ENCODE measurements at regions not wholly inside any gene's neighbourhood (a gene's known extent, or its start where the extent isn't known, plus 50 kb on each side); places are given as distances from the start of the nearest gene placed in this dataset.
"Not testable (repeated sequence)": the region's sequence is repeated elsewhere in the genome, so short reads cannot be mapped to it uniquely, and the experiment has no call there.

DNA sequence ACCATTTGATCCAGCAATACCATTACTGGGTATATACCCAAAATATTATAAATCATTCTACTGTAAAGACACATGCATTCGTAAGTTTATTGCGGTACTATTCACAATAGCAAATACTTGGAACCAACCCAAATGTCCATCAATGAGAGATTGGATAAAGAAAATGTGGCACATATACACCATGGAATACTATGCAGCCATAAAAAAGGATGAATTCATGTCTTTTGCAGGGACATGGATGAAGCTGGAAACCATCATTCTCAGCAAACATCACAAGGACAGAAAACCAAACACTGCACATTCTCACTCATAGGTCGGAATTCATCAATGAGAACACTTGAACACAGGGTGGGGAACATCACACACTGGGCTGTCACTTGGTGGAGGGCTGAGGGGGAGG is 221.1 kb upstream of the TBX18 start:
- H3K36me3 ChIP-seq (ENCODE audit: control insufficient read depth, insufficient read depth, low read length); H3K4me2 ChIP-seq (ENCODE audit: low read length); H3K4ac ChIP-seq (ENCODE audit: low read depth, low read length); H2BK5ac ChIP-seq (ENCODE audit: low read length); H3K4me3 ChIP-seq (ENCODE audit: low read length); H4K5ac ChIP-seq (ENCODE audit: low read length); H3K79me1 ChIP-seq (ENCODE audit: low read length); H3K79me2 ChIP-seq (ENCODE audit: control insufficient read depth, insufficient read depth, low read length); H3K27ac ChIP-seq (ENCODE audit: low read depth, low read length); H3K18ac ChIP-seq (ENCODE audit: low read length); H2BK15ac ChIP-seq (replicated peaks; ENCODE audit: low read depth); H3K9ac ChIP-seq (ENCODE audit: low read length); H2BK120ac ChIP-seq (ENCODE audit: low read depth, low read length); DNase-seq; H3K4me1 ChIP-seq (ENCODE audit: control insufficient read depth, low read depth, low read length); H2AK5ac ChIP-seq (ENCODE audit: low read length); H4K8ac ChIP-seq (ENCODE audit: low read depth, low read length); H3K56ac ChIP-seq (ENCODE audit: low read length); H3K27me3 ChIP-seq (ENCODE audit: insufficient read depth, low read length, poor library complexity); H3K23ac ChIP-seq (ENCODE audit: low read length): not testable (repeated sequence)
- no CpG with 5 or more reads among the region's 3 CpGs for WGBS (ENCODE audit: extremely low coverage, insufficient coverage, low lambda C conversion rate)

DNA sequence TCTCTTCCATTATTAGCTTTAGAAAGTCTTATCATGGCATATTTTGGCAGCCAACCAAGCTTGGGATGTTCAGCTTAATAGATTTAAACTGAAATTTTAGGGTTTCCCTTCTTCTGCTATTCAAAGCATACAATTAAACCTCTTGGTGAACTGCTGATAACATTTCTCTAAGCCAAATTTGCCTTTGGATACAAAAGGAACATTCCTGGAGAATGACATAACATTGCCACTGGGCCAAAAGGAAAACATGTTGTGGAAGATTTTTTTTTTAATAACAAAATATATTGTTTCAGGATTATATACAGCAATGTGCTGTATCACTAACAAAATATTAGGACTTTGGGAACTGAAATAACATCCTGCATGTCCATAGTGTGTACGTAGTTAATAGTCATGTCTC is 215.1 kb upstream of the TBX18 start:
- H3K27me3 ChIP-seq (ENCODE audit: insufficient read depth, low read length, poor library complexity): no peaks in the 10 kb centered on the region
- H3K79me2 ChIP-seq (ENCODE audit: control insufficient read depth, insufficient read depth, low read length): no peaks in the 10 kb centered on the region
- H3K23ac ChIP-seq (ENCODE audit: low read length): no peak overlapping the region
- no peaks in the 10 kb centered on the region for H3K4me1 ChIP-seq (ENCODE audit: control insufficient read depth, low read depth, low read length)
- H3K4ac ChIP-seq (ENCODE audit: low read depth, low read length): no peak overlapping the region
- H2BK15ac ChIP-seq (replicated peaks; ENCODE audit: low read depth): no peak overlapping the region
- H4K5ac ChIP-seq (ENCODE audit: low read length): no peak overlapping the region
- H3K27ac ChIP-seq (ENCODE audit: low read depth, low read length): no peak overlapping the region
- H4K8ac ChIP-seq (ENCODE audit: low read depth, low read length): no peak overlapping the region
- H2AK5ac ChIP-seq (ENCODE audit: low read length): no peak overlapping the region
- H3K79me1 ChIP-seq (ENCODE audit: low read length): no peaks in the 10 kb centered on the region
- no peak overlapping the region for H2BK120ac ChIP-seq (ENCODE audit: low read depth, low read length)
- no peak overlapping the region for H3K18ac ChIP-seq (ENCODE audit: low read length)
- no peak overlapping the region for H3K4me2 ChIP-seq (ENCODE audit: low read length)
- DNase-seq: peak; percentile 6
- H3K36me3 ChIP-seq (ENCODE audit: control insufficient read depth, insufficient read depth, low read length): no peaks in the 10 kb centered on the region
- H2BK5ac ChIP-seq (ENCODE audit: low read length): no peak overlapping the region
- no peak overlapping the region for H3K56ac ChIP-seq (ENCODE audit: low read length)
- WGBS (ENCODE audit: extremely low coverage, insufficient coverage, low lambda C conversion rate): no CpG with 5 or more reads among the region's 1 CpG
- no peak overlapping the region for H3K4me3 ChIP-seq (ENCODE audit: low read length)
- no peak overlapping the region for H3K9ac ChIP-seq (ENCODE audit: low read length)

DNA sequence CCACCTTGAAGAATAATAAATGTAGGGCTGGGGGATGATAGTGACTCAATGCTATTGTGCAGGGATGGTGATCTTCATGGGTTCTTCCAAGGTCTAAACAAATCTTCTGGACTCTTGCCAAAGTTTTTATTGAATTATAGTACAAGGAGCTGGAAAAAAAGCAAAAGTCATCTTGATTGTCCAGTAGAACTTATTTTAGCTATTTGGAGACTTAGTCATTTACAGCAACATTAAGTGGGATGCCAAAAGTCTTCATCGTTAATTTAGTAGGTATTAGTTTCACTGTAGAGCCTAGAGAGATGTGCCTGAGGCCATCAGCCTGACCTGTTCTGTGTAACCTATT is 212.9 kb upstream of the TBX18 start:
- Histone ChIP-seq H3K4me3 (ENCODE audit: low read length) (no peak overlapping the region), H2AK5ac (ENCODE audit: low read length) (no peak overlapping the region), H3K23ac (ENCODE audit: low read length) (no peak overlapping the region), H4K5ac (ENCODE audit: low read length) (no peak overlapping the region), H4K8ac (ENCODE audit: low read depth, low read length) (no peak overlapping the region), H3K4me2 (ENCODE audit: low read length) (no peak overlapping the region), H3K79me2 (ENCODE audit: control insufficient read depth, insufficient read depth, low read length) (no peaks in the 10 kb centered on the region), H3K27ac (ENCODE audit: low read depth, low read length) (no peak overlapping the region), H3K18ac (ENCODE audit: low read length) (no peak overlapping the region), H2BK15ac (replicated peaks; ENCODE audit: low read depth) (no peak overlapping the region), H3K4me1 (ENCODE audit: control insufficient read depth, low read depth, low read length) (no peaks in the 10 kb centered on the region), H3K56ac (ENCODE audit: low read length) (no peak overlapping the region), H3K4ac (ENCODE audit: low read depth, low read length) (no peak overlapping the region), H2BK120ac (ENCODE audit: low read depth, low read length) (no peak overlapping the region), H2BK5ac (ENCODE audit: low read length) (no peak overlapping the region), H3K27me3 (ENCODE audit: insufficient read depth, low read length, poor library complexity) (no peaks in the 10 kb centered on the region), H3K79me1 (ENCODE audit: low read length) (no peaks in the 10 kb centered on the region), H3K9ac (ENCODE audit: low read length) (no peak overlapping the region), H3K36me3 (ENCODE audit: control insufficient read depth, insufficient read depth, low read length) (no peaks in the 10 kb centered on the region)
- DNase-seq: no peak
- WGBS (ENCODE audit: extremely low coverage, insufficient coverage, low lambda C conversion rate): no CpG with 5 or more reads among the region's 1 CpG

DNA sequence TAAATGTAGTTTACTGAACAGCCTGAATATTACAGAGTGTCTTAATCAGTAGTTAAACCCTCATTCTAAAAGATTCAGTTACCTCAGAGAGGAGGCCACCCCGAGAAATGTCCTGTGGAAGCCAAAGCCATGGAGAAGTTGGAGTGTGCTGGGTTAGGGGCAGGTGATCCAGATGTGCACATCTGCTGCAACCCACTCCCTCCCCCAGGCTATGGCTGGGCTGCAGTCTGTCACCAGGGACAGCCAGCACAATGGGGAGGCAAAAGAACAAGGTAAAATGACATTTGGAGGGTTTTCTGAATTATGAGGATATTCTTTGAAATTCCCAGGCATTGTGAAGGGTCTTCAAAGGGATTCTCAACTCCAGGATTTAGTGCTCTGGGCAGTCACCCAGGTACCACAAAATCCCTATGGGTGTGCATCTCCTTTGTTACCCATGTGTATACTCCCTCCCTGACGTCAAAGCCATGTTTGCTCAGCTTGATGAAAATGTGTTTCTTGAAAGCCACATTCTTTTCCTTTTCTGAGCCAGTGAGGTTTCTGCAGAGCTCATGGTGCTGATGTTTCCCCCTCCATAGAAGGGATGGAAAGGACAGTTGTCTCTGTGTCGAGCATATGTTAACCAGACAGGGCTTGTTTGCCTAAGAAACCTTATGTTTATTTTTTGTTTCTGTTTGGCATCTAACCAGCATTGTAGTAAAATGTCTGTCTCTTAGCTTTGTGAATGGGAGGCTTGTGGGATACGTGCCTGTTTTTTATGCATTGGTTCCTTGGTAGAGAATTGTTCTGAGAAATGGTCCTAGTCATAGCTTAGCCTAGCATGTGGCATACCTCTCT is 212.3 kb upstream of the TBX18 start:
- WGBS (ENCODE audit: extremely low coverage, insufficient coverage, low lambda C conversion rate): no CpG with 5 or more reads among the region's 4 CpGs
- H3K4me2 ChIP-seq (ENCODE audit: low read length): no peak overlapping the region
- no peak overlapping the region for H2AK5ac ChIP-seq (ENCODE audit: low read length)
- no peak overlapping the region for H2BK15ac ChIP-seq (replicated peaks; ENCODE audit: low read depth)
- no peak for DNase-seq
- H2BK5ac ChIP-seq (ENCODE audit: low read length): no peak overlapping the region
- no peaks in the 10 kb centered on the region for H3K36me3 ChIP-seq (ENCODE audit: control insufficient read depth, insufficient read depth, low read length)
- H4K5ac ChIP-seq (ENCODE audit: low read length): no peak overlapping the region
- no peaks in the 10 kb centered on the region for H3K4me1 ChIP-seq (ENCODE audit: control insufficient read depth, low read depth, low read length)
- no peak overlapping the region for H3K4me3 ChIP-seq (ENCODE audit: low read length)
- H2BK120ac ChIP-seq (ENCODE audit: low read depth, low read length): no peak overlapping the region
- no peaks in the 10 kb centered on the region for H3K79me1 ChIP-seq (ENCODE audit: low read length)
- H3K56ac ChIP-seq (ENCODE audit: low read length): no peak overlapping the region
- no peak overlapping the region for H3K4ac ChIP-seq (ENCODE audit: low read depth, low read length)
- H3K27me3 ChIP-seq (ENCODE audit: insufficient read depth, low read length, poor library complexity): no peaks in the 10 kb centered on the region
- no peak overlapping the region for H4K8ac ChIP-seq (ENCODE audit: low read depth, low read length)
- no peak overlapping the region for H3K23ac ChIP-seq (ENCODE audit: low read length)
- H3K79me2 ChIP-seq (ENCODE audit: control insufficient read depth, insufficient read depth, low read length): no peaks in the 10 kb centered on the region
- no peak overlapping the region for H3K9ac ChIP-seq (ENCODE audit: low read length)
- H3K27ac ChIP-seq (ENCODE audit: low read depth, low read length): no peak overlapping the region
- no peak overlapping the region for H3K18ac ChIP-seq (ENCODE audit: low read length)

DNA sequence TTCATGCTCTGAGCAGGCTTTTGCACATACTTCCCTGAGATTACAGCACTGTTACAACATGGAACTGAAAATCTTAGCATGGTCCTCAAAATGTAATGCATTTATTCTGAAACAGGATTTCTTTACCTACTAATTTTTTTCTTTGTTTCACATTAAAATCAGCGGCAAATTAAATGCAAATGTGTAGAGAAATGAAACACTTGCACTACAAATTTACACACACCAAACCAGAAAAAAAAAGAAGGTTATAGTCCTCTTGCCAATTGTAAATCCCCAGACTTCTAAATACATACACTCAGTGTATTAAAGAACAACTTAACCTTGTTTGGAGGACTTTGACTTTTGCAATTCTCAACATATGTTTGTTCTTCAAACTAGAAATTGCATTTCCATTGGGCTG is 210.9 kb upstream of the TBX18 start:
- no peaks in the 10 kb centered on the region for H3K36me3 ChIP-seq (ENCODE audit: control insufficient read depth, insufficient read depth, low read length)
- H3K23ac ChIP-seq (ENCODE audit: low read length): no peak overlapping the region
- H3K27me3 ChIP-seq (ENCODE audit: insufficient read depth, low read length, poor library complexity): no peaks in the 10 kb centered on the region
- no peak overlapping the region for H3K27ac ChIP-seq (ENCODE audit: low read depth, low read length)
- H2AK5ac ChIP-seq (ENCODE audit: low read length): no peak overlapping the region
- no peak overlapping the region for H2BK15ac ChIP-seq (replicated peaks; ENCODE audit: low read depth)
- no peak overlapping the region for H2BK5ac ChIP-seq (ENCODE audit: low read length)
- H3K18ac ChIP-seq (ENCODE audit: low read length): no peak overlapping the region
- no peaks in the 10 kb centered on the region for H3K79me1 ChIP-seq (ENCODE audit: low read length)
- H3K4me3 ChIP-seq (ENCODE audit: low read length): no peak overlapping the region
- H3K56ac ChIP-seq (ENCODE audit: low read length): no peak overlapping the region
- no peak overlapping the region for H3K4ac ChIP-seq (ENCODE audit: low read depth, low read length)
- no peaks in the 10 kb centered on the region for H3K4me1 ChIP-seq (ENCODE audit: control insufficient read depth, low read depth, low read length)
- H3K4me2 ChIP-seq (ENCODE audit: low read length): no peak overlapping the region
- no peak overlapping the region for H4K5ac ChIP-seq (ENCODE audit: low read length)
- no peaks in the 10 kb centered on the region for H3K79me2 ChIP-seq (ENCODE audit: control insufficient read depth, insufficient read depth, low read length)
- WGBS (ENCODE audit: extremely low coverage, insufficient coverage, low lambda C conversion rate): no CpG with 5 or more reads among the region's 1 CpG
- H3K9ac ChIP-seq (ENCODE audit: low read length): no peak overlapping the region
- no peak overlapping the region for H2BK120ac ChIP-seq (ENCODE audit: low read depth, low read length)
- no peak for DNase-seq
- no peak overlapping the region for H4K8ac ChIP-seq (ENCODE audit: low read depth, low read length)

DNA sequence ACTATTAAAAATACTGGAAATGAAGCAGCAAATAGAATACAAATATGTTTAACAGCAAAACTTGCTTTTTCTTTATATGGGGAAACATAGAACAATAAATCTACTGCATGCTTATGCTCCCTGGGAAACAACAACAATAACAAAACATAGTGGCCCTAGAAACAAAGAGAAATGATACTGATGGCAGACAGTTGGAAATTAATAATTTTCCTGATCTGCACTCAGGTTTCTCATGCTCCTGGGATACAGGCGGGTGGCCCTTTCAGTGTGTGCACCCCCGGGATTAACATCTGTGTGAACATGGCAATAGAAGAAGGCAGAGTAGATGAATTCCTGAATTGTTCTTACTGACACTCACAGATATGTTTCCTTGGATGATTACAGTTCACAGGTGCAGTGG is 209.2 kb upstream of the TBX18 start:
- Histone ChIP-seq H3K4me1 (ENCODE audit: control insufficient read depth, low read depth, low read length) (no peaks in the 10 kb centered on the region), H2BK5ac (ENCODE audit: low read length) (no peak overlapping the region), H3K27ac (ENCODE audit: low read depth, low read length) (no peak overlapping the region), H3K4me2 (ENCODE audit: low read length) (no peak overlapping the region), H3K4ac (ENCODE audit: low read depth, low read length) (no peak overlapping the region), H3K9ac (ENCODE audit: low read length) (no peak overlapping the region), H3K36me3 (ENCODE audit: control insufficient read depth, insufficient read depth, low read length) (no peaks in the 10 kb centered on the region), H3K27me3 (ENCODE audit: insufficient read depth, low read length, poor library complexity) (no peaks in the 10 kb centered on the region), H2BK15ac (replicated peaks; ENCODE audit: low read depth) (no peak overlapping the region), H2AK5ac (ENCODE audit: low read length) (no peak overlapping the region), H3K79me1 (ENCODE audit: low read length) (no peaks in the 10 kb centered on the region), H3K79me2 (ENCODE audit: control insufficient read depth, insufficient read depth, low read length) (no peaks in the 10 kb centered on the region), H3K56ac (ENCODE audit: low read length) (no peak overlapping the region), H3K23ac (ENCODE audit: low read length) (no peak overlapping the region), H4K8ac (ENCODE audit: low read depth, low read length) (no peak overlapping the region), H2BK120ac (ENCODE audit: low read depth, low read length) (no peak overlapping the region), H3K4me3 (ENCODE audit: low read length) (no peak overlapping the region), H4K5ac (ENCODE audit: low read length) (no peak overlapping the region), H3K18ac (ENCODE audit: low read length) (no peak overlapping the region)
- no CpG with 5 or more reads among the region's 2 CpGs for WGBS (ENCODE audit: extremely low coverage, insufficient coverage, low lambda C conversion rate)
- no peak for DNase-seq
